ENCODE measurements at regions not wholly inside any gene's neighbourhood (a gene's known extent, or its start where the extent isn't known, plus 50 kb on each side); places are given as distances from the start of the nearest gene placed in this dataset.
"Not testable (repeated sequence)": the region's sequence is repeated elsewhere in the genome, so short reads cannot be mapped to it uniquely, and the experiment has no call there.

DNA sequence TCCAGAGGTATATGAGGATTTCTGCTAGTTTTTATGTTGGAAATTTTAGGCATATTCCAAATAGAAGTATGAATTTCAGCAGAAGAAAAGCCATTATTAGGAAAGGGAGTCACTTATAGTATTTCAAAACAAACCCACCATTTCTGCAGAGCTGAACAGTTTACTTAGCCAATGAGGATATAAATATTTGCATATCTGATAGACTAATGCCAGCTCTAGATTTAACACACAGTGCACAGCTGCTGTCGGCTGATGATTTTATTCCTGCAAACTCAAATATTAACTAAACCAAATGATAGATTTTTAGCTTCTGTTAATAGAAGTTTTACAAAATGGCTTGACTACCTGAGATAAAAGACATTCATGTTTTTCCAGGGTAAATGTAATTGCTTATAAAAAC is 375.8 kb upstream of the FANCL start:
- peak; percentile 13 for FAIRE-seq

DNA sequence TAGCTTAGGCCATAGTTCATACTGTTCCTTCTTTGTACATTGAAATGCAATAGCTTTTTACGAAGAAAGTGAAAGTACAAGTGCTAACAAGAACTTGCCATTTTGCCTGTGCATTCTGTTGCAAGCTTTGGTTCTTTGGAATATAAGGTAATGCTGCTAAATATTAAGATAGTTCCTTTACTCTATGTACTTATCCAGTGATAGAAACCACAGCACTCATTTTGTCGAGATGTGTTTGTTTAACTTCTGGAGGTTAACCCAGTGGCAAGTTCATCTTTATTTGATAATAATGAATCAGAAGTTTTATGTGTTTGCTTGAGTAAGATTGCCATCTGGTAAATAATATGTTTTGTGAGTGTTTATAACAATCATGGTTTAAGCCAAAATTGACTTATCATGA is 373.1 kb upstream of the FANCL start:
- FAIRE-seq: peak; percentile 13

- FAIRE-seq: no peak
Observed at GRCh38 chr2:58612973-58613372, 371.8 kb upstream of the FANCL start.

DNA sequence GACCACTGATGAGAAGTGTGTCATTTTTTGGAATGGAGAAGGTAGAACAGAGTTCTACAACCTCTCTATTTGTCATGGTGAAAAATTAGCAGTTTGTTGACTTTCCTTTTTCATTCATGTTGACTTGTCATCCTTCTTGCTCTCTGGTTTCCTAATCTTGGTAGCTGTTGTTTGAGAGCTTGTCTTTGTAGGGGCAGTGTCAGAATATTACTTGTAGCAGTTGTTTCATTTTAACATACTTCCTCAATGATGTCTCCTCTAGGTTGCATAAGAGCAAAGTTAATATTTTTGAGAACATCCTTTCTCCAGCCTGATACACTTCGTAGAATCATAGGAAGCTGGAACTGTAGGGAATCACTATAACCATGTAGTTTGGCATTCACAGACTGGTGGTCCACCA is 368.2 kb upstream of the FANCL start:
- no peak for FAIRE-seq

- FAIRE-seq: no peak
Observed at GRCh38 chr2:58608146-58608545, 367.0 kb upstream of the FANCL start.

- FAIRE-seq: no peak
Observed at GRCh38 chr2:58607448-58607847, 366.3 kb upstream of the FANCL start.

DNA sequence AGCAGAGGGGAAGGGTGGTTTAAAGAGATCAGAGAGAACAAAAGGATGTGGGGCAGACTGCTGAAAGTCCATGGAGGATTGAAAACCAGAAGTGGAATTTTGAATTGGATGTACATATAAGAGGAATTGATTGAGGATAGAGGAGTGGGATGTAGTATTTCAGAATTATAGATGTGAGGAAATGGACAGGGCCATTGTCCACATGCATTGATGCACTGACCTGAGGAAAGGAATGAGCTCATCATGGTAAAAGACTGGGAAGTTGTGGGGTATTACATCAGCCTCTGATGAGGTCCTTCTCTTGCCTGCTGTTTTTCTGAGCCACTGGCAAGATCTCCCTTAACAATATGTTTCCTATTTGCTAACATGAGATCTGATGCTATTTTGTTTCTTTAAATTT is 365.7 kb upstream of the FANCL start:
- no peak for FAIRE-seq

- FAIRE-seq: no peak
Observed at GRCh38 chr2:58604096-58604495, 363.0 kb upstream of the FANCL start.

GRCh38 chr2:58601017-58601416 is 359.9 kb upstream of the FANCL start:
- FAIRE-seq: no peak

GRCh38 chr2:58598171-58598570 is 357.0 kb upstream of the FANCL start:
- FAIRE-seq: no peak

DNA sequence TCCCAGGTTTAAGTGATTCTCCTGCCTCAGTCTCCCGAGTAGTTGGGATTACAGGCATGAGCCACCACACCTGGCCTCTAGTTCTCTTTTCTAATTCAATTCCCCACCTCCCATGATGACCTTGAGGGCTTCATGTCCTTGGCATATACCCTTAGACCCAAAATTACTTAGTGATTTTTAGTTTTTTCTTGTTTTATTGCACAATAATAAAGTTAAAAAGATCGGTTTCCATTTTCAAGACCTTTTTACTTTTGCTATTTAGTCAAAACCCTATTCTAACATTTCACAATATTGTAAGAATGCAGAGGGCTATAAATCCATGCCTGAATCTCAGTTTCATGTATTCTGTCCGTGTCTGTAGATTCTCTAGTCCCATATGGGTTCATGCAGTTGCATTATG is 354.6 kb upstream of the FANCL start:
- no peak for FAIRE-seq

- FAIRE-seq: no peak
Observed at GRCh38 chr2:58594762-58595161, 353.6 kb upstream of the FANCL start.

GRCh38 chr2:58594175-58594574 is 353.1 kb upstream of the FANCL start:
- FAIRE-seq: no peak

DNA sequence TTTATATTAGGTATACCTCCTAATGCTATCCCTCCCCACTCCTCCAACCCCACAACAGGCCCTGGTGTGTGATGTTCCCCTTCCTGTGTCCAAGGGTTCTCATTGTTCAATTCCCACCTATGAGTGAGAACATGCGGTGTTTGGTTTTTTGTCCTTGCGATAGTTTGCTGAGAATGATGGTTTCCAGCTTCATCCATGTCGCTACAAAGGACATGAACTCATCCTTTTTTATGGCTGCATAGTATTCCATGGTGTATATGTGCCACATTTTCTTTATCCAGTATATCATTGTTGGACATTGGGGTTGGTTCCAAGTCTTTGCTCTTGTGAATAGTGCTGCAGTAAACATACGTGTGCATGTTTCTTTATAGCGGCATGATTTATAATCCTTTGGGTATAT is 345.1 kb upstream of the FANCL start:
- FAIRE-seq: not testable (repeated sequence)

DNA sequence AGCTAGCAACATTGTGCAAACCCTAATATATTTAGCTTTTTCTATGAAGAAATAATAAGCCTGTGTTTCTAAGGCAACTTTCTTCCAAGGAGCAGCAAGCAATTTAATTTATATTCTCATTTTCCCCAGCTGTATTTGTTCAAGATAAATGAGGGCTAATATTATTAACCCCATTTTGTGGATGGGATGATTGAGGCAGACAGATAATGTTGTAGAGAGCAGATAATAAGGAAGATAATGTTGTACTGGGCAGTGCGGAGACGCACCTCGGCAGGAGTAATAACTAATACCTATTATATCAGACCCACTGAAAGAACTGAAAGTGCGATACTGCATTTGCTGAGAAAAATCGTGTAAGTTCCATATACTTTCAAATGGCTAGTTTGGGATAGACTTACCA is 344.1 kb upstream of the FANCL start:
- no peak for FAIRE-seq

DNA sequence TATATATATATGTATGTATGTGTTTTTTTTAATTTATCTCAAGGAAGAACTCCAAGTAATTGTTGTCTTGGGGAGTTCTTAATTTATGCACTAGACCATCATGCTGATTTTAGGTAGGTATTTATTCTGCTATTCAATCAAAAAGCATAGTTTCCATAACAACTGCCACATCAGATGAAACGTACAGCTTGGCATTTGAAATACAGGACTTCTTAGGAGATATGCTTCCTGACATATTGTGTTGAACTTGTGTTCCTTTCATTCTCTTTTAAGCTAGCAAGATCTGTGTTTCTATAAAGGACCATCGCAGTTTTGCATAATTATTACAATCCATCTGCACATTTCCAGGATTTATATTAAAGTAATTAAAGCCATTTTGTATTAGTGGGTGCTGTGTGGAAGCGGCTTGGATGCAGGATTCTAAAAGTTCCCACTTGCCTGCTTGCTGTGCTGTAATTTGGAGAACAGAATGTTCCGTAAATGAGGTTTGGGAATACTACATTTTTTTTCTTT is 343.5 kb upstream of the FANCL start:
- FAIRE-seq: no peak

GRCh38 chr2:58578276-58578675 is 337.2 kb upstream of the FANCL start:
- FAIRE-seq: no peak

DNA sequence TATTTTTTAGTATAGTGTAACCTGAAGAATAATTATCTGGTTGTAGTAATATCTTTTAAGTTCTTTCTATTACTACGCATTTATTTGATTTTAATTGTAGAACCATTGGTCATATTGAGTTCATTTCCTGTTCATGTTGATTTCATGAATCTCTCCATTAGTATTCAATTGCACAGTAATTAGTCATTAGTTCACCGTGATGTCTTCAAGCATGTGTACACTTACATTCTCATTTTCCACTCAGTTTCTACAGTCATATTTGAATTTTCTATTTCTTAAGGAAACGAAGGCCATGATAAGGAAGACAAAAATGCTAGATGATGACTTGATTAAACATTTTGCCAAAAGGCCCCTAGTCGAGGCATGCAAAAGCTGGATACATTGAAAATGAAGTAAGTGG is 333.7 kb upstream of the FANCL start:
- FAIRE-seq: no peak

DNA sequence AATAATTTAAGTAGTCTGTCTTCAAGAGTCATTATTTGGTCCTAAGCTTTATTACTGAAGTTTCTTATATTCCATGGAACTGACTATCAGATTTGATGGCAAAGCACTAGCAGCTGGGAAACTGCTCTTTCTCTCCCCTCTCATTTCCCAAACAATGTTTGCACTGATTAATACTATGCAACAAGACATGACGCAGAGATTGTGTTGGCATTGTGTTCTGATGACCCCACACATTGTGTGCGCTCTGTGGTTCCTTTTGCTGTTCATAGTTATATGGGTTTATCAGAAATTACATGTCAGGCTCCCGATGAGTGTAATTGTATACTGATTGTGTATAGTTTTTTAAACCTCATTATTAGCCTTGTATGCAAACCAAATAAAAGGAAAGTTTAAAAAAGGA is 331.6 kb upstream of the FANCL start:
- no peak for FAIRE-seq

DNA sequence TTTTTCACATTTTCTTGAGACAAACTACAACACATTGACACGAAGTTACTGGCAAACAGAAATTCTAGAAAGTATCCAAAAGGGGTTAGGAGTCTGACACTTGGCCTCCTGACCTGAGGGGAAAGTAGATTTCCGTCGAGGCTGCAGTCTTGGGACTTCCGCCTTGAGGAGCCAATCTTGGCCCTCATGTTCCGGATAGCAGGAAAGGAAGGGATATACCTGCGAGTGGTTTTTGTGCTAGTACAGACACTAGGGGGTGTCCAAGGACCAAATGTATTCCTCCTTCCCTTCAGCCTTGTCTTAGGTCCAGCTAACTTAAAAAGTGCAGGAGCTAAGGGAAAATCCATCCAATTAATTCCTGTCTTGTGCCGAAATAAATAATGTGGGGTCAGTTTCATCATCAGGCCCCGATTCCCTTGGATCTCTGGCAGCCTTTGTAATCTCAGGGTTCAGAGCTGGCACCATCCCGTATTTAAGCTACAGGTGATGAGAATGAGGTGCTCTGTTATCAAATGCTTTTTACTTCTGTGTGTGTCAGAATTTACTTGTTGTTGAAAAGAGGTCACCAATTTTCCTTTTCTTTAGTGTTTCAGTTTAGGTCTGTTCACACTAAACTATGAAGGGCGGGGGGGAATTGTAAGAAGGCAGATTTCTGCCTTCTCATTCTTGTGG is 330.2 kb upstream of the FANCL start:
- FAIRE-seq: peak; percentile 93

- FAIRE-seq: no peak
Observed at GRCh38 chr2:58569475-58570185, 328.5 kb upstream of the FANCL start.

DNA sequence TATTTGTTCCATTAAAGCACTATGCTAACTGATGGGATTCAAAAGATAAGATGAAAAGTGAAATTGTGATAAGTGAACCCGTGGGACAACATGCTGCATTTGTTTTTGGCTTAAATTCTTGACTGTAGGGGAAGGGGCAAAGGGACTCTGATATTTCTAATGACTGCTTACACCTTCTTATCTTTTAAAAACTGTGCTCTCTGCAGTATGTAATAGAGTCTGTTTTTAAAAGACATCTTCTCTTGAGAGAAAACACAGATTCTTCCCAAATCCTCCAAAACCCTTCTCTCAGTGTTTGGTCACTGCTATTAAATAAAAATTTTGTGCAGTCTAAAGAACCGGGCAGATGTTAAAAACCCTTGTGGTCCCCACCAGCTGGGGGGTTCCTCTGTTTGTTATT is 327.8 kb upstream of the FANCL start:
- no peak for FAIRE-seq

DNA sequence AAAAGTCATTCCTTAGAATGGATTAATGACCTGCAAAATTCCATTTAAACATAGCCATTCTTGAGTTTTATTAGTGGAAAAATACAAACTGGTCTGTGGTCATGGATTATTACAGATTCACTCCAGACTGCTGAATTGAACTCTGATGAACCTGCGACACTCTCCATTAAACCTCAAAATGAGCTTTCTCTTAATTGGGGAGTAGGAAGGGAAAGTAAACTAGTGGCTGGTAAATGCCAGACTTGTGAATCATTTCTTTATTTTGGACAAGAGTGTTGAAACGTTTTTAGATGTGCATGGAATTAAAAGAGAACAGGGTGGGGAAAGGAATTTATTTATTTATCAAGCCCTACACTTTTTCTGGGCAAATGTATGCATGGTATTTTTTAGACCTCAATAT is 321.2 kb upstream of the FANCL start:
- no peak for FAIRE-seq

- no peak for FAIRE-seq
Observed at GRCh38 chr2:58560531-58560930, 319.4 kb upstream of the FANCL start.

DNA sequence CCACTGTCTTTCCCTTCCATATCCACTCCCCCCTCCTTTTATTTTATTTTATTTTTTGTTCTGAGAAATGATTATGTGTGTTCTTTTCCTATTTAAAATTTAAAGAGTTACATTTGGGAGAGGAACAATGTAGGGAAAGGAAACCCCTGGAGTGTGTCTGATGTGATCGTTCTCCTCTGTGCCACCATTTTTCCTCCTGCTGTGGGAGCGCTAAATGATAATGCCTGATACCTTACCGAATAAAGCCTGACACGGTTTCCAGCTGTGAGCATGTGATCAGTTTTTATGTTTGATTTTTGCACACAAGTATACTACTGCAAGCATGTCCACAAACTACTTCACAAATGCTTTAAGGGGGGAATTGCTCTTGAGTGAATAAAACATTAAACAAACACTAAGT is 317.8 kb upstream of the FANCL start:
- no peak for FAIRE-seq

Measured in islet of Langerhans (tissue), 1 donor.